Dedifferentiated amniotic fluid mesenchymal stem cell (primary cell): ENCODE measurements at regions not wholly inside any gene's neighbourhood (a gene's known extent, or its start where the extent isn't known, plus 50 kb on each side); places are given as distances from the start of the nearest gene placed in this dataset.

Experiments used
- DNase-seq: peaks from one replicate; pipeline ENCODE4 v3.0.0-alpha.2; 2016; ENCODE audit errors: extremely low spot score

GRCh38 chr7:130927062-130927461 is 193.1 kb upstream of the KLF14 start:
- no peak for DNase-seq

GRCh38 chr7:130927564-130927963 is 193.6 kb upstream of the KLF14 start:
- no peak for DNase-seq

GRCh38 chr7:130929896-130930659 is 196.1 kb upstream of the KLF14 start:
- no peak for DNase-seq

GRCh38 chr7:130930681-130931080 is 196.7 kb upstream of the KLF14 start:
- no peak for DNase-seq

- DNase-seq: no peak
These were observed 197.4 kb upstream of the KLF14 start for GRCh38 chr7:130931423-130931822.

GRCh38 chr7:130932088-130932487 is 198.1 kb upstream of the KLF14 start:
- DNase-seq: no peak

- no peak for DNase-seq
These were observed 198.8 kb upstream of the KLF14 start for GRCh38 chr7:130932667-130933432.

- DNase-seq: no peak
These were observed 199.9 kb upstream of the KLF14 start for GRCh38 chr7:130933919-130934318.

GRCh38 chr7:130935564-130936157 is 201.7 kb upstream of the KLF14 start:
- DNase-seq: no peak

- no peak for DNase-seq
These were observed 202.4 kb upstream of the KLF14 start for GRCh38 chr7:130936202-130936931.

GRCh38 chr7:130937016-130937415 is 203.0 kb upstream of the KLF14 start:
- DNase-seq: no peak

- no peak for DNase-seq
These were observed 203.8 kb upstream of the KLF14 start for GRCh38 chr7:130937830-130938229.

GRCh38 chr7:130938661-130939060 is 204.7 kb upstream of the KLF14 start:
- DNase-seq: no peak

- DNase-seq: no peak
These were observed 205.5 kb upstream of the KLF14 start for GRCh38 chr7:130939321-130940095.

GRCh38 chr7:130940326-130940725 is 206.3 kb upstream of the KLF14 start:
- no peak for DNase-seq

- no peak for DNase-seq
These were observed 206.9 kb upstream of the KLF14 start for GRCh38 chr7:130940907-130941306.

GRCh38 chr7:130941322-130942210 is 207.6 kb upstream of the KLF14 start:
- peak; percentile 23 for DNase-seq

GRCh38 chr7:130942211-130942964 is 208.4 kb upstream of the KLF14 start:
- no peak for DNase-seq

GRCh38 chr7:130943336-130943901 is 209.4 kb upstream of the KLF14 start:
- DNase-seq: peak; percentile 64
